Endothelial cell of umbilical vein (primary cell): ENCODE measurements at regions not wholly inside any gene's neighbourhood (a gene's known extent, or its start where the extent isn't known, plus 50 kb on each side); places are given as distances from the start of the nearest gene placed in this dataset.

ENCODE experiments used
- BruUV-seq: library from RNA; stranded (reverse); fragments of 400-500 nt; replicated peaks from 2 replicates; lab custom pipeline; 2021; lab: Mats Ljungman, UMichigan
- CTCF ChIA-PET: fragments of 300-600, 350-600 bp; sonication (Branson Sonifier 250); formaldehyde crosslinking; loops from one replicate; lab custom pipeline; 2021; ENCODE audit warnings: antibody characterized with exemption, inconsistent platforms; lab: Charles Lee
- POLR2A ChIA-PET: fragments of 300-600, 350-600 bp; sonication (Branson Sonifier 250); formaldehyde crosslinking; loops from one replicate; lab custom pipeline; 2021; ENCODE audit warnings: antibody characterized with exemption, inconsistent platforms; lab: Charles Lee
- DNase-seq: peaks from one replicate; pipeline ENCODE4 v3.0.0-alpha.2; 2011; ENCODE audit warnings: low read depth, low spot score
- FAIRE-seq: peaks from 2 replicates; lab custom pipeline; 2011; peaks lifted over from hg19 to GRCh38; lab: Jason Lieb, UNC
- H2AFZ ChIP-seq: 2 replicates; pipeline ENCODE4 v1.6.0; 2012; ENCODE audit warnings: low read depth, low read length, control low read depth, inconsistent platforms
- H3K27ac ChIP-seq: 2 replicates; pipeline ENCODE4 v1.5.1; 2011; ENCODE audit warnings: low read depth, mild to moderate bottlenecking, control low read depth, low read length, moderate library complexity; ENCODE audit not compliant: insufficient read depth
- H3K27me3 ChIP-seq, 2 experiments: 2 replicates each; pipeline versions ENCODE4 v1.6.0 to v1.6.1; 2011; ENCODE audit warnings: low read length in 2 of 2, mixed read lengths in 1 of 2; ENCODE audit not compliant: control insufficient read depth in 2 of 2, insufficient read depth in 2 of 2
- H3K36me3 ChIP-seq, 2 experiments: 2 replicates in 1 of 2; 3 replicates in 1 of 2; pipeline ENCODE4 v1.5.1; 2011; ENCODE audit warnings: low read length in 2 of 2, mild to moderate bottlenecking in 1 of 2, moderate library complexity in 1 of 2; ENCODE audit not compliant: control insufficient read depth in 2 of 2, insufficient read depth in 2 of 2; ENCODE audit errors: extremely low read depth in 1 of 2
- H3K4me1 ChIP-seq: 3 replicates; pipeline ENCODE4 v1.5.1; 2011; ENCODE audit warnings: mild to moderate bottlenecking, low read length; ENCODE audit not compliant: control insufficient read depth, insufficient read depth; ENCODE audit errors: extremely low read depth
- H3K4me2 ChIP-seq: 2 replicates; pipeline ENCODE4 v1.6.1; 2011; ENCODE audit warnings: low read length, control low read depth, mixed read lengths; ENCODE audit not compliant: insufficient read depth
- H3K4me3 ChIP-seq, 3 experiments: fragments of 200-600 bp in 1 of 3; sonication (generic), shearing (Covaris generic) in 1 of 3; replicated peaks in 1 of 3; 2 replicates each; pipeline ENCODE4 v1.5.1; 2011 to 2016; ENCODE audit warnings: control low read depth in 3 of 3, low read length in 3 of 3, mild to moderate bottlenecking in 2 of 3, inconsistent platforms in 1 of 3, low read depth in 1 of 3, moderate library complexity in 1 of 3; ENCODE audit not compliant: insufficient read depth in 1 of 3
- H3K79me2 ChIP-seq: 2 replicates; pipeline ENCODE4 v1.6.0; 2012; ENCODE audit warnings: low read length, inconsistent platforms; ENCODE audit not compliant: control insufficient read depth, insufficient read depth
- H3K9ac ChIP-seq: replicated peaks from 2 replicates; pipeline ENCODE3; 2011; ENCODE audit warnings: low read length, control low read depth; ENCODE audit not compliant: insufficient read depth; ENCODE audit errors: extremely low read depth
- H3K9me1 ChIP-seq: replicated peaks from 3 replicates; pipeline ENCODE4 v1.6.0; 2011; ENCODE audit warnings: mild to moderate bottlenecking, low read length; ENCODE audit not compliant: control insufficient read depth, insufficient read depth; ENCODE audit errors: extremely low read depth
- H3K9me3 ChIP-seq: replicated peaks from 2 replicates; pipeline ENCODE4 v1.5.1; 2012; ENCODE audit warnings: low read length, inconsistent platforms; ENCODE audit not compliant: control insufficient read depth, insufficient read depth
- H4K20me1 ChIP-seq: replicated peaks from 2 replicates; pipeline ENCODE3; 2011; ENCODE audit warnings: mild to moderate bottlenecking, low read length; ENCODE audit not compliant: control insufficient read depth, insufficient read depth; ENCODE audit errors: extremely low read depth
- CTCF ChIP-seq, 2 donors: IDR thresholded peaks; 1 replicate in 1 of 2; 2 replicates in 1 of 2; pipeline ENCODE4 v1.5.1; 2011; ENCODE audit warnings: low read length in 2 of 2, mild to moderate bottlenecking in 2 of 2, moderate library complexity in 2 of 2, control low read depth in 1 of 2, inconsistent platforms in 1 of 2, low read depth in 1 of 2; ENCODE audit not compliant: insufficient read depth in 1 of 2; ENCODE audit errors: extremely low read depth in 1 of 2
- EZH2 ChIP-seq: IDR thresholded peaks from 2 replicates; pipeline ENCODE4 v1.6.1; 2012; ENCODE audit warnings: borderline replicate concordance, low read depth, mild to moderate bottlenecking, moderate library complexity, low read length, inconsistent platforms; ENCODE audit not compliant: severe bottlenecking
- FOS ChIP-seq: IDR thresholded peaks from 2 replicates; pipeline ENCODE4 v1.6.1; 2011; ENCODE audit warnings: mild to moderate bottlenecking, low read length, moderate library complexity, borderline replicate concordance; ENCODE audit not compliant: insufficient read depth
- GATA2 ChIP-seq: IDR thresholded peaks from 2 replicates; pipeline ENCODE4 v1.7.0; 2011; ENCODE audit warnings: low read depth, mild to moderate bottlenecking, moderate library complexity, mixed read lengths, low read length; ENCODE audit not compliant: insufficient read length, insufficient read depth
- POLR2A ChIP-seq: IDR thresholded peaks from 2 replicates; pipeline ENCODE4 v1.6.1; 2012; ENCODE audit warnings: low read depth, mild to moderate bottlenecking, control low read depth, low read length
- POLR2AphosphoS5 ChIP-seq: IDR thresholded peaks from 2 replicates; pipeline ENCODE4 v1.6.1; 2012; ENCODE audit warnings: low read depth, mild to moderate bottlenecking, control low read depth, low read length, moderate library complexity; ENCODE audit not compliant: insufficient read depth
- dilution Hi-C: fragments of 300-500 bp; cut with MboI; formaldehyde crosslinking; loops from one replicate; pipeline ENCODE4 v1.15.0; 2019; ENCODE audit warnings: low sequenced_read_pairs; ENCODE audit not compliant: extremely low pct_ligation_motif_present
- intact Hi-C: fragments of 100-400 bp; cut with micrococcal nuclease; formaldehyde crosslinking; loops from one replicate; pipeline ENCODE4 v1.10.0; 2022
- TF ChIP-seq, protein P1 (sequence below): IDR thresholded peaks from 2 replicates; pipeline ENCODE4 v1.6.1; 2011; ENCODE audit not compliant: insufficient read depth, insufficient read length

GRCh38 chr2:52572469-52572894, 1195.1 kb upstream of the CHAC2 start:
- CTCF ChIA-PET: no interaction called here
- dilution Hi-C loops: no loop called here
- POLR2A ChIA-PET: no interaction called here

More at GRCh38 chr2:52572469-52572894, 1195.1 kb upstream of the CHAC2 start:
- BruUV-seq: no TSS peak
- Histone ChIP-seq H3K4me3 (no peak overlapping the region), H3K27me3 (no peaks in the 10 kb centered on the region), H3K27ac (no peak overlapping the region), H3K4me2 (no peak overlapping the region), H3K36me3 (no peaks in the 10 kb centered on the region), H3K9me3 (no peaks in the 10 kb centered on the region), H3K79me2 (no peaks in the 10 kb centered on the region), H3K9me1 (no peaks in the 10 kb centered on the region), H4K20me1 (no peaks in the 10 kb centered on the region), H2AFZ (no peak overlapping the region), H3K4me1 (no peaks in the 10 kb centered on the region), H3K9ac (no peak overlapping the region)
- TF ChIP-seq EZH2 (no peak), FOS (no peak), POLR2AphosphoS5 (no peak), POLR2A (no peak), CTCF (IDR thresholded peaks at IDR 0.05; ENCODE audit: extremely low read depth in 1 of 2, insufficient read depth in 1 of 2, low read depth in 1 of 2, low read length in 2 of 2) (no peak), GATA2 (no peak)
- TF ChIP-seq, protein P1, sequence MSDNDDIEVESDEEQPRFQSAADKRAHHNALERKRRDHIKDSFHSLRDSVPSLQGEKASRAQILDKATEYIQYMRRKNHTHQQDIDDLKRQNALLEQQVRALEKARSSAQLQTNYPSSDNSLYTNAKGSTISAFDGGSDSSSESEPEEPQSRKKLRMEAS: no peak
- DNase-seq (no peak), FAIRE-seq (no peak)
- intact Hi-C loops: no loop called here
